Stimulated activated naive CD4-positive, alpha-beta T cell treated with Interleukin-2 at 50 U/mL for 16 hours (primary cell): ENCODE measurements at regions not wholly inside any gene's neighbourhood (a gene's known extent, or its start where the extent isn't known, plus 50 kb on each side); places are given as distances from the start of the nearest gene placed in this dataset.
"Not testable (repeated sequence)": the region's sequence is repeated elsewhere in the genome, so short reads cannot be mapped to it uniquely, and the experiment has no call there.

ENCODE experiments used
- DNase-seq: peaks from one replicate; lab custom pipeline; 2025; lab: John Stamatoyannopoulos, UW

DNA sequence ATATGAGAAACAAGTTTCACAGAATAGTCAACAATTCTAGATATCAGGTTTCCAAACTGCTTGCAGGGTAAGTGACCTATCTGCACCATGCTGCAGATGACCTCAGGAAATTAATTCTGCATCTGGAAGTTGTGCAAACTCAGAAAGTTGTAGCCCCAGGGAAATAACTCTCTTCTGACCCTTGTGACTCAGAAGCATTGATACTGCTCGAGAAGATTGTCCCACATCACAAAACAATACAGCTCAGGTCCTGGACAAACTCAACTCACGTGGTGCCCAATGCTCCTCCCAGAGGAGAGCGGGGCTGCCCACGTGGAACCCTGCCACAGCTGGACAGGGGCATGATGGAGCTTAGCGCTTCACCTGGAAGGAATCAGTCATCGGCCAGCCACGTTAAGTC is 221.9 kb upstream of the LRRC61 start:
- not testable (repeated sequence) for DNase-seq

DNA sequence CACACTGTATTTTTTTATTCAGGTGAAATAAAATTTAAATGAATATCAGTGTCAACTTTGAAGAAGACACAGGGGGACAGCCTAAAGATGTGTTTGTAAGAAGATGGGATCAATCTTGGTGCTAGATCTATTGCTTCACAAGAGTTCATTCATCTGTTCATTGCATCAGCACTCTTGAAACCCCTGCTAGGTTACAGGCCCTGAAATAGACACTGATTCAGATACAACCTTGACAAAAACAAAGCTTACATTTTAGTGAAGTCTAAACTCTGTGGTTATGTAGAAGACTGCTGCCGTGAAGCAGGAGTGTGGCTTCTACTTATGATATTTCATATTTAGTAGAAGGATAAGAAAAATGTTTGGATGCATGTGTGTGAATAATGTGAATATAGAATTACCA is 215.9 kb upstream of the LRRC61 start:
- not testable (repeated sequence) for DNase-seq

DNA sequence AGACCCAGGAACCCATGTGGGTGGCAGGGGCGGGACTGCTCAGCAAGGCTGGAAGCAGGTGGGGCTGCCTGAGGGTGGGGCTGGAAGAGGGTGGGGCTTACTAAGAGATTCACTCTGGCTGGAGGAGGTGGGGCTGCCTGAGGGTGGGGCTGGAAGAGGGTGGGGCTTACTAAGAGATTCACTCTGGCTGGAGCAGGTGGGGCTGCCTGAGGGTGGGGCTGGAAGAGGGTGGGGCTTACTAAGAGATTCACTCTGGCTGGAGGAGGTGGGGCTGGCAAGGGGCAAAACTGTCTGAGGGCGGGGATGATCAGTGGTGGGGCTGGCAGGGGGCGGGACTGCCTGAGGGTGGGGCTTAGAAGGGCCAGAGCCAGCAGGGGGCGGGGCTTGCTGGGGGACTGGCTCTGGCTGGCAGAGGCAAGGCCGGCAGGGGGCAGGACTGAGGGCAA is 212.8 kb upstream of the LRRC61 start:
- DNase-seq: not testable (repeated sequence)

DNA sequence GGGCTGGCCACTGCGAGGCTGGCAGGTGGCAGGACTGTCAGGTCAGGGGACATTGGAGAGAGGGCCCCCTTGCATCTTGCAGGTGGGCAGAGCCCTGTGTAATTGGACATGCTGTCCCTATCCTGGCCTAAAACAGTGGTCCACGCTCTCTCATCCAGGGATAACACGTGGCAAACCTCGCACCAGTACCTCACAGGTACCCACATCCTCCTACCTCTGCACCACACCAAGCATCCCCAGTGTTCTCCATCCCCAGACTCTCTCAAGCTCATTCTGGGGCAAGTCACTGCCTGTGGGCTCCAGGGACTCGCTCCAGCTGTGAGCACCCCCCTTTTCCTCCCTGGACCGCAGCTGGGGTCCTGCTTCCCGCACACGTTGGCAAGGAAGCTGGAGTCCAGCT is 212.3 kb upstream of the LRRC61 start:
- not testable (repeated sequence) for DNase-seq

DNA sequence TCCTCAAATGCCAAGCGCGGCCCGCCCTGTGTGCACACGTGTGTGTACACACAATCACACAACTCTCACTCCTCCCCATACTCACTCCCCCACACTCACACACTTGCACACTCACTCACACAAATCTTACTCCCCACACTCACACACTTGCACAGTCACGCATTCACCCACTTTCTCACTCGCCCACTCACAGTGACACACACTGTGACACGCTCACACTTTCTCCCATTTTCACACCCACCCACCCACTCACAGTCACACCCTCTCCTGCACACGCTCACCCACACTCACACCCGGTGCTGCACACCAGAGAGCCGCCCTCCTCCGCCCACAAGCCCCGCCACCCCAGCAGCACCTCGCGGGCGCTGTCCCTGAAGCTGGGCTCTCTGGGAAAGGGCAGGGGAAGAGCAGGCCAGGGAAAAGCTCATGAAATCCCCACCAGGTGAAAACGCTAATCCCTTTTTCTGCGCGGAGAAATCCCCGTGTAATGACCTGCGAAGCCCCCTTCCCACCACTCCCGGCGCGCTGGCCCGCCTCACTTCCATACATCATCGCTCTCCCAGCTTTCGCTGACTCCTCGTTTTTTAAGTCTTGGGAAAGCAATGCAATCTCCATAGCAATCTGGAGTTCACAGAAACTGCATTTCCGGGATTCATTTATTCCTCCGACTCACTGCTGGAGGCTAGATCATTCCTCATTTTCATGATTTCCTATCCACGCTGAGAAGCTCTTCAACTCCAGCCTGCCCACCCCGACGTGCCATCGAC is 211.6 kb upstream of the LRRC61 start:
- not testable (repeated sequence) for DNase-seq

DNA sequence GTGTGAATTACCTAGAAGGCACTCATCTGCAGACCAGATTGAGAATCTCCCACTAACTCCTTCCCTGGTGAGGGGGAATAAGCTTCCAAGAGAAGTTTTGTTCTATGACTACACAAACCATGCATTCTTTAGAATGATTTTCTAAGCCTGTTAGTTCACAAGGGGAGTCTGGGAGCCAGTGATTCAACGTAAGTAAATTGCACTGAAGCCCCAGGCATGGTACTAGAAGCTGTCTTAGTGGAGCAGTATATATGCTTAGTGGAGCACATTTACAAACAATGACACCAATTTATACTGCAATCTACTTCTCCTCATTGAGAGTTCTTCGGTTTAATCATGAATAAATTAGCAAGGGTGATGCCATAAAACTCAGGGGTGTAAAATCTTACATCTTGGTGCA is 209.9 kb upstream of the LRRC61 start:
- not testable (repeated sequence) for DNase-seq

DNA sequence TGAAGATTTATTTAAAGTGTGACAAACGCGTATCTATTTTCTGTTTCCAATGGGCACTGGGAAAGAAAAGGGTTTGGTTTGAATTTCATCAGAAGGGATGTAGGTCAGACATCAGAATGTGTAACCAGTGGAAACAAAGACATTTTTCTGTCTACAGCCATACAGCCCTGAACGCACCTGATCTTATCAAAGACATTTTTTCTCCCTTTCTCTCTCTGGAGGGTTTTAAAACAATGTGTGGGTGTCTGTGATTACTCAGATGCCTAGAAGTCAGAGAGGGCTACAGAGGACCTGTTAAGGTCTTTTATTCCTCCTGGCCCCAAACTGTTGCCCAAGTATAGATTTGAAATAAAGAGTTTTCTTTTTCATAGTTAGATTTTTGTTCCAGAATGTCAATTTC is 208.6 kb upstream of the LRRC61 start:
- not testable (repeated sequence) for DNase-seq

DNA sequence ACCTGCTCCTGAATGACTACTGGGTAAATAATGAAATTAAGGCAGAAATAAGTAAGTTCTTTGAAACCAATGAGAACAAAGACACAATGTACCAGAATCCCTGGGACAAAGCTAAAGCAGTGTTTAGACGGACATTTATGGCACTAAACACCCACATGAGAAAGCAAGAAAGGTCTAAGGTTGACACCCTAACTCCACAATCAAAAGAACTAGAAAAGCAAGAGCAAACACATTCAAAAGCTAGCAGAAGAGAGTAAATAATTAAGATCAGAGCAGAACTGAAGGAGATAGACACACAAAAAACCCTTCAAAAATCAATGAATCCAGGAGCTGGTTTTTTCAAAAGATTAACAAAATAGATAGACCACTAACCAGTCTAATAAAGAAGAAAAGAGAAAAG is 203.2 kb upstream of the LRRC61 start:
- DNase-seq: not testable (repeated sequence)

DNA sequence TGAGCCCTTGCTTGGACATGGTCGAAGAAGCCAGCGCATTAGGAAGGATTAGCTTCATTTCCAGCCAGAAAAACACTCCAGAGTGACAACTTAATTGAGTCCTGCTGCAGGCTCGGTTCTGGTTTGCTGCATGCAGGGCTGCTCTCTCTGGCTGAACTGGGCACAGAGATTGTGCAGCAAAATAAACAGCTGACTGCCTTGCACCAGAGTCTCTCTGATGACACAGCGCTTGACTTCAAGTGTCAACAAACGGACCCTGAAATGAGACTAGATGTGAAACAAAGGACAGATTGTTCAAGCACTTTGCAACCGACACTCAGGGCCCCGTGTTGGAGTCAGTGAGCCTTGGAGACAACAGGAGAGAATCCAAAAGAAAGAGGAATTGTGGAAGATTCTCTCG is 197.3 kb upstream of the LRRC61 start:
- not testable (repeated sequence) for DNase-seq

DNA sequence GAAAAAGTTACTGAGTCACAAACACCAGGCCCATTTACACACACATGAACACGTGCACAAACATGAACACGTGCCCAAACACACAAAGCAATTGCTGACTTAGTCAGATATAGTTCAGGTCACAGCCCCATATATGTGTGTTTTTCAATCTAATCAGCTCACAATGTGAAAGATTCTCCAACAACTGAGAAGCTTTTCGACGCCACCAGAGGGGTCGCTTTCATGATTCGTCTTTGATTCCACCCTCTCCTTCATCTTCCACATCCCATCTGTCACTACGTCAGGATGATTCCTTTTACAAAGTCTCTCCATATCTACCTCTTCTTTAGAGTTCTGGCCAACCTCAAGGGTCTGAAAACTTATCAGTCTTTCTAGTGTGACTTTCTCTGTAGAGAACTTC is 188.7 kb upstream of the LRRC61 start:
- not testable (repeated sequence) for DNase-seq

DNA sequence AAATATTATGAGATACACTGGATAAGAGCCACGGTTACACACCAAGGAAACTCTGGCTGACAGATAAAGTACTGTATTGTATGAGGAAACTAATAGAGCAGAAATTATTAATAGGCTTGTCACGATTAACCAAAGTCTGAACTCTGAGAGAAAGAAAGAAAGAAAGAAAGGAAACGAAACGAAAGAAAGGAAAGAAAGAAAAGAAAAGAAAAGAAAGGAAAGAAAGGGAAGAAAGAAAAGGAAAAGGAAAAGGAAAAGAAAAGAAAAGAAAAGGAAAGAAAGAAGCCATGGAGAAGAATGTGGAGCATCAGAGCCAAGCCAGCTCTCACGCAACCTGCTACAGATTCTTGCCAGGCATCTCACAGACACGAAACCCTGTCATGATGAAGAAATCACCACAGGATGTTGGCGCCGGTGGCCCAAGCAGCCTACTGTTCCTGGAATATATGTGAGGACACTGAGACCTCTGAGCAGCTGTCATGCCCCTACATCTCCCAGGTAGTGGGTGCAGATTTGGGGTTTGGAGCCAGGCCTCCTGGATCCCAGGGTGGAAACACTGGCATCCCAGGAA is 187.4 kb upstream of the LRRC61 start:
- DNase-seq: not testable (repeated sequence)

DNA sequence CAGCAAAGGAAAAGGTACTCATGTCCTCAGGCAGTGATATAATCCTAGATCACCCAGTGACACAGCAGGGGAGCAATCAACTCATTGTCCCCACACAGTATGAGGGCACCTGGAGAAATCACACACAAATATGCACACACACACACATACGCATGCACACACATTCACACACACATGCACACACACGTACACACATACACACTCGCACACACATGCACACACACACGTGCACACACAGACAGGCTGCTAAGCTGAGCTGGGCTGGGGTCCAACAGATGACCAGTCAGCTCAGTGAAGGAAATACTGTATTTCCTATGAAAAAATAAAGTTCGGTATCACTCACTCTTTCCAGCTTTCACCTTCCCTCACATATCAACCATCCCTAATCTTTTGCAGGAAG is 183.3 kb upstream of the LRRC61 start:
- DNase-seq: not testable (repeated sequence)

DNA sequence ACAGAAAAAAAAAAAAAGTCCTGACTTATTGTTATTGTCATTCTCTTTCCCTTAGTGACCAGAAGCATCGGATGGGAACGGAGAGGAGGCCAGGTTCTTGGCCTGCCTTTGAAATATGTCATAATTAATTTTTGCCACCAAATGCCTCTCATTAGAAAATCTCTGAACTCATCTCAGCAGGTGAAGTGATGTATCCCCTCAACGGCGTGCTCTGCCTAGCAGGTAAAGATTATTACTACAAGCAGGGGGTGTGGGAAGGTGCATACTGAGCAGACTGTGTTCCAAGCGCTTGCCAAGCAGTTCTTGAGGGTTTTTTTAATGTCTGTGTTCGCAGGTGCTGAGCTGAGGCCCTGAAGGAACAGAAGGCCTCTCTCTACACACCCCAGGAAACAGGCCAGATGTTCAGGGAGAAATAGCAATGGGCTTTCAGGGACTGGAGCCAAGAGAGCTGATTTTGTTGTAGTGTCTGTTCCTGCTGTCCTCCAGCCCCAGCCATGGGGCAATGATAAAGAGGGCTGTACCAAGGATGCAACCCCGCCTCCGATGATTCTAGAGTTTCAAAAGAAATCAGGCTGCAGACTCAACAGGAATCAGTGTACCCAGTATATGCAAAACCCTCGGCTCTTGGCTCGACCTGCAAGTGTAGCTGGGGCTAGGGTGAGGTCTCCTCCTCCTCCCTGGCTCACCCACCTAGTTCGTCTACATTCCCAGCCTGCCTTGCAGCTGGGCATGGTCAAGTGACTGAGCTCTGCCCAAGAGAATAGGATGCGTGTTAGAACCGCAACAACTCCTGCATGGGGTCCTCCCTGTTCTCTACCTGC is 181.4 kb upstream of the LRRC61 start:
- DNase-seq: not testable (repeated sequence)

DNA sequence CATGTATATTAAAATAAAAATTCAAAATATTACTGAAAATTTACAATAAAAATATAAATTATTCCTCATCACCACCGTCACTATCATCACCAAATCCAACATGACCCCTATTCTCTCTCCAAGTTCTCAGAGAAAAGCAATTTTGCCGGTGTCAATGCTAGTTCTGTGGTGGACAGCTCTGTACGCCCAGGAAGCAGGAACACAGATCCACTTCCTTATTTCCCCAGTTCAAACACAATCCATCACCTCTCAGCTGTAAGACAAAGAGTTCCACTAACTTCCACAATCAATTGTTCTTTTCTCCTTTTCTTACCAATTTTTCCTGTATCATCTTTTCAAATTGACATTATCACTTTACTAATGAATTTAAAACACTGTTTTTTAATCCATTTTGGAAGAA is 177.0 kb upstream of the LRRC61 start:
- not testable (repeated sequence) for DNase-seq

DNA sequence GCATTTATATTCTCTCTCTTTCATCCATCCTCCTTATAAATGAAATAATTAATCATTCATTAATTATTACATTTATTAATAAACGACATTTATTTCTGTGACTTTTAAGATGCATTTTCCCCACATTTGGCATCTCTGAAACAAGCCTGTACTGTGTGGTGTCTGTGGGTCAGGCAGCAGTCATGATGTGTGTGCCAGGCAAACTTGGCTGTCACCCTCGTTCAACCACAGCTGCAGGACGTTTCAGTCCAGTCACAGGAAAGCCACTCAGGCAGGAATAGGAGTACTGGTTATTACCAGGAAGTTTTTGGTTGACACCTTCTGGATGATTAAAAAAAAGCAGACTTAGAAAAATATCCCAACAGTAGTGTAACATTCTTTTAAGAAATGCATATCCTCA is 175.6 kb upstream of the LRRC61 start:
- not testable (repeated sequence) for DNase-seq

DNA sequence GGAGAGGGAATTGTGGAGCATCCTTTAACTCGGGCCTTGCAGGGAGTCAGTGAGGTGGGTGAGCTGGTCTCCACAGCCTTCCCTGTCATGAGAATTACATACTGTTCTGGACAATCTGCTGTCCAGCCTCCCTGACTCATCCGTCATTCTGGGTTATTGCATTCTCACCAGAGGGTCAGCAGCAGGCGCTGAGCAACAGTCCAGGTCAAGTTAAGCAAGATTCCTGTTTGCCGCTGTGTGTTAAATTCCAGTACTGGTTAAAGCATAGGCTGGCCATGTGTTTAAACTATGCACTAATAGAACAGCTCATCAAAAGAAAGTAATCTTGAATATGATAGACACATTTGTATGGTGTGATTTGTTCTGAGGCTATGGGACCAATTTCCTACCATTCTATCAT is 167.1 kb upstream of the LRRC61 start:
- DNase-seq: not testable (repeated sequence)

DNA sequence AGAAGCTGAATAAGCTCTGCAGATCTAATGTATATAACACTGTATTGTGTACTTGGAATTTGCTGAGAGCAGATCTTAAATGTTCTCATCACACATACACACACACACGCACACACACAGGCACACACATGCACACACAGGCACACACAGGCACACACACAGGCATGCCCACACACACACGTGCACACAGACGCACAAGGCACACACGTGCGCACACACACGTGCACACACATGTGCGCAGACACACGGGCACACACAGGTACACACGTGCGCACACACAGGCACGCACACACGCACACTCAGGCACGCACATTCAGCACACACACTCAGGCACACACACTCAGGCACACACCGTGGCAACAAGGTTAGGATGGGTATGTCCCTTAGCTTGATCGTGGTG is 164.5 kb upstream of the LRRC61 start:
- not testable (repeated sequence) for DNase-seq

DNA sequence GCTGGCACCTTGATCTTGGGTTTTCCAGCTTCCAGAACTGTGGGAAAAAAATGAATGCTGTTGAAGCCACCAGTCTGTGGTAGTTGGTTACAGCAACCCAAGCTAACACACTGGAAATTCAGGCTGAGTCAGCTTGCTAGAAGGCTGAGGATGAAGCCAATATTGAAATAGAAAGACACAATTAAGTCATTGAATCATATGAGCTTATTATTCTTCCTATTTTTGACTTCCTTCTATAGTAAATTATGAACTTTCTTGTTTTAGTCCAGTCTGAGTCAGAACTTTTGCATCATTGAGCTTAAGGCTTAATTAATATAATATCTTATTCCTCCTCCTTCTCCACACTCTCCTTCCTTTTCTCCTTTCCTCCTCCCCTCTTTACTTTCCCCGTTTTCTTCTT is 153.6 kb upstream of the LRRC61 start:
- DNase-seq: not testable (repeated sequence)

DNA sequence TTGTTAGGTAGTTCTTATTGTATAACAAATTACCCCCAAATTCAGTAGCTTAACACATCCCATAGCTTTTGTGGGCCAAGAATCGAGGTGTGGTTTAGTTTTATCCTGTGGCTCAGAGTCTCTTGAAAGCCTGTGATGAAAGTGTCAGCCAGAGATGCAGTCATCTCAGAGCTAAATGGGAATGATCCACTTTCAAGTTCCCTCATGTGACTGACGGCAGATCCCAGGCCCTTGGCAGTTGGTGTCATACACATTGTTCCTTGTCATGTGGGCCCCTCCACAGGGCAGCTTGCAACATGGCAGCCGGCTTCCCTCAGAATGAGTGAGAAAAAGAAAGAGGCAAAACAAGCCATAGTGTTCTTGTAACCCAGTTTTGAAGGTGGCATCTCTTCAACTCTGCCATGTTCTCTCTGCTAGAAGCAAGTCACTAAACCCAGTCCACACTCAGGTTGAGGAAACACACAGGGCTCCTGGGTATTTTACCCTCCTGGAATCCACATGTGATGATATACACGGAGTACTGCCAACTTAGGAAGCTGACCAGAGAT is 153.1 kb upstream of the LRRC61 start:
- not testable (repeated sequence) for DNase-seq

DNA sequence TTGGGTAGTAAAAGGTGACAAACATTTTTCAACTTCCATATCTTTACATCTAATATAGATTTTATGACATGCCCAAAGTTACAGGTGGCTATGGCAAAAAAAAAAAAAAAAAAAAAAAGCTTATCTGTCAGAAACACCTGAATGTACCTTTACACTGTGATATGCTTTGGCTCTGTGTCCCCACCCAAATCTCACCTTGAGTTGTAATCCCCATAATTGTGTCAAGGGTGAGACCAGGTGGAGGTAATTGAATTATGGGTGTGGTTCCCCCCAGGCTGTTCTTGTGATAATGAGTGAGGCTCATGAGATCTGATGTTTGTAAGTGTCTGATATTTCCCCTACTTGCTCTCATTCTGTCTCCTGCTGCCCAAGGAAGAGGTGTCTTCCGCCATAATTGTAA is 139.6 kb upstream of the LRRC61 start:
- not testable (repeated sequence) for DNase-seq

DNA sequence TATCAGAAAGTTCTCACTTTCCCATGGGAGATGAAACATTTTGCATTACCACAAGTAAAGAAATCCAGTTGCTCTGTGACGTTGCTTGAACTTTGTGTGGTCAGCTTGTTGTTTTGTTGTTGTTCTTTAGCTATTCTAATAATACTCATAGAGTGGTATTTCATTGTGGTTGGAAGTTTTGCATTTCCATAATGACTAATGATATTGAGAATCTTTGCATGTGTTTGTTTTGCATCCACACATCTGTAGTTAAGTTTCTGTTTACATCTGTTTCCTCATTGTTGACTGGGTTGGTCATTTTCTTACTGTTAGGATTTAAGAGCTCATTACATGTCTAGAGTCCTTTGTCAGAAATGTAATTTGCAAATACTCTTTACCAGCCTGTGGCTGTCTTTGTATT is 133.2 kb upstream of the LRRC61 start:
- DNase-seq: not testable (repeated sequence)

DNA sequence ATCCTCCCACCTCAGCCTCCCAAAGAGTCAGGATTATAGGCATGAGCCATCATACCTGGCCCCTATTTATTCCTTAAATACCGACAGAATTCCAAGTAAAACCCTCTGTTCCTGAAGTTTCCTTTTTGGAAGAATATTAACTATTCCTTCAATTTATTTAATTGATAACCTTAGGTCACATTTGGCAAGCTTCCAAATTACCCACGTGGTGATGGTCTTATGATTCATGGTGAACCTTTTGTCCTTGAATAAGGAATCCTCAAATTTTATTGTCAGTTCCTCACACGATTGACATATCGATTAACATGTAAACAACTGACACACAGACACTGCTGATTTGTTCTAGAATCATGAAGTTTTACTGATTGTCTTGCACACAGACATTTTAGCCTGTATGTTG is 130.6 kb upstream of the LRRC61 start:
- DNase-seq: not testable (repeated sequence)
